ENCODE measurements at regions not wholly inside any gene's neighbourhood (a gene's known extent, or its start where the extent isn't known, plus 50 kb on each side); places are given as distances from the start of the nearest gene placed in this dataset.

GRCh38 chr5:173557123-173557903, 59.1 kb downstream of the BOD1 start:
- DNase-seq, result no peak

GRCh38 chr5:173556142-173557028, 60.1 kb downstream of the BOD1 start:
- DNase-seq, result no peak

GRCh38 chr5:173554989-173555705, 61.3 kb downstream of the BOD1 start:
- DNase-seq, result no peak

GRCh38 chr5:173554038-173554955, 62.2 kb downstream of the BOD1 start:
- DNase-seq, result no peak

GRCh38 chr5:173550641-173551040, 65.8 kb downstream of the BOD1 start:
- DNase-seq, result no peak

- DNase-seq, result no peak
Observed at GRCh38 chr5:173549644-173550043, 66.8 kb downstream of the BOD1 start.

GRCh38 chr5:173547579-173547978, 68.9 kb downstream of the BOD1 start:
- DNase-seq, result no peak

- DNase-seq, result no peak
Observed at GRCh38 chr5:173542964-173543363, 73.5 kb downstream of the BOD1 start.

- DNase-seq, result no peak
Observed at GRCh38 chr5:173542159-173542558, 74.3 kb downstream of the BOD1 start.

GRCh38 chr5:173538654-173539053, 77.8 kb downstream of the BOD1 start:
- DNase-seq, result no peak

- DNase-seq, result no peak
Observed at GRCh38 chr5:173538018-173538417, 78.4 kb downstream of the BOD1 start.

GRCh38 chr5:173537228-173537627, 79.2 kb downstream of the BOD1 start:
- DNase-seq, result no peak

- no peak for DNase-seq
Observed at GRCh38 chr5:173535976-173536639, 80.3 kb downstream of the BOD1 start.

GRCh38 chr5:173535166-173535975, 81.1 kb downstream of the BOD1 start:
- no peak for DNase-seq

GRCh38 chr5:173534664-173535063, 81.8 kb downstream of the BOD1 start:
- no peak for DNase-seq

- DNase-seq, result no peak
Observed at GRCh38 chr5:173534031-173534430, 82.4 kb downstream of the BOD1 start.

GRCh38 chr5:173532689-173533250, 83.7 kb downstream of the BOD1 start:
- no peak for DNase-seq

- no peak for DNase-seq
Observed at GRCh38 chr5:173531863-173532262, 84.6 kb downstream of the BOD1 start.

GRCh38 chr5:173530547-173530946, 85.9 kb downstream of the BOD1 start:
- no peak for DNase-seq

- no peak for DNase-seq
Observed at GRCh38 chr5:173529861-173530260, 86.6 kb downstream of the BOD1 start.

Measured in NCI-H748 treated with DMSO at 0.1 percent for 48 hours (cell line).